HG03575 (cell line): ENCODE measurements at regions not wholly inside any gene's neighbourhood (a gene's known extent, or its start where the extent isn't known, plus 50 kb on each side); places are given as distances from the start of the nearest gene placed in this dataset.
A peak's percentile ranks its signal among the peaks of the same experiment; 100 is the strongest.

Experiments used
- ATAC-seq: cut with Tn5 transposase; IDR thresholded peaks from one replicate; pipeline ENCODE4 v1.9.1; 2021; ENCODE audit not compliant: unreplicated experiment, insufficient number of reproducible peaks, low FRiP score; ENCODE audit errors: extremely low read depth

- no peak for ATAC-seq
These were observed 300.4 kb upstream of the RPS6KA3 start for GRCh38 chrX:20567108-20567507.

GRCh38 chrX:20547611-20548051, 280.9 kb upstream of the RPS6KA3 start:
- no peak for ATAC-seq

GRCh38 chrX:20545538-20545937, 278.8 kb upstream of the RPS6KA3 start:
- ATAC-seq, result no peak

GRCh38 chrX:20542072-20542471, 275.4 kb upstream of the RPS6KA3 start:
- no peak for ATAC-seq

- ATAC-seq, result no peak
These were observed 272.3 kb upstream of the RPS6KA3 start for GRCh38 chrX:20538974-20539373.

- no peak for ATAC-seq
These were observed 265.0 kb upstream of the RPS6KA3 start for GRCh38 chrX:20531667-20532066.

GRCh38 chrX:20530406-20530921, 263.8 kb upstream of the RPS6KA3 start:
- ATAC-seq, result no peak

- ATAC-seq, result no peak
These were observed 263.0 kb upstream of the RPS6KA3 start for GRCh38 chrX:20529711-20530110.

GRCh38 chrX:20529301-20529700, 262.6 kb upstream of the RPS6KA3 start:
- no peak for ATAC-seq

- no peak for ATAC-seq
These were observed 260.9 kb upstream of the RPS6KA3 start for GRCh38 chrX:20527558-20528011.

GRCh38 chrX:20527041-20527440, 260.3 kb upstream of the RPS6KA3 start:
- no peak for ATAC-seq

- no peak for ATAC-seq
These were observed 257.1 kb upstream of the RPS6KA3 start for GRCh38 chrX:20523626-20524312.

GRCh38 chrX:20522420-20522819, 255.7 kb upstream of the RPS6KA3 start:
- no peak for ATAC-seq

- no peak for ATAC-seq
These were observed 254.5 kb upstream of the RPS6KA3 start for GRCh38 chrX:20521222-20521621.

GRCh38 chrX:20519826-20520225, 253.1 kb upstream of the RPS6KA3 start:
- ATAC-seq, result no peak

- ATAC-seq, result no peak
These were observed 252.4 kb upstream of the RPS6KA3 start for GRCh38 chrX:20519146-20519545.

GRCh38 chrX:20517565-20517964, 250.9 kb upstream of the RPS6KA3 start:
- ATAC-seq, result no peak

- ATAC-seq, result peak; percentile 99
These were observed 249.2 kb upstream of the RPS6KA3 start for GRCh38 chrX:20515841-20516461.

GRCh38 chrX:20514358-20514757, 247.6 kb upstream of the RPS6KA3 start:
- ATAC-seq, result no peak

- no peak for ATAC-seq
These were observed 246.5 kb upstream of the RPS6KA3 start for GRCh38 chrX:20513185-20513584.
